ENCODE measurements at regions not wholly inside any gene's neighbourhood (a gene's known extent, or its start where the extent isn't known, plus 50 kb on each side); places are given as distances from the start of the nearest gene placed in this dataset.

DNA sequence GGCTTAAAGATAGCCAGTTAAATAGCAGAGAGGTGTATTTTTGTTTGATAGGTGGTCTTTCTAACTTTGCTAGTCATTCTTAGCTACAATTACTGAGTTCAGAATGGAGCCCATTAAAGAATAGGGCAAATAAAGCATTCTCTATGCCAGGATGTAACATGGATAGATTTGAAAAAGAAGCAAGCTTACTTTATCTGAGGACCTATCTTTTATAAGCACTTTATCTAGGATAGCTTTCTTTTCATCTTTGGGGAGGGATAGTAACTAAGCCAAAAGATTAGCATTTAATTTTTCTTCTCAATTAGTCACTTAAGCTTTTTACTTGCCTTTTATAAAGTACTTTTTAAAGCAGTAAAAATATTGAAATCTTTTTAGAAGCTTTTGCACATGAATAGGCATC lies 1148.0 kb upstream of the DIAPH2 start:
- Histone ChIP-seq H3K27ac (ENCODE audit: extremely low read length, insufficient read depth, low read length) (no peak overlapping the region), H3K4me2 (ENCODE audit: low read depth, low read length) (no peak overlapping the region), H3K9ac (ENCODE audit: insufficient read depth, low read depth, low read length) (no peak overlapping the region), H4K20me1 (ENCODE audit: insufficient read depth, low read length) (no peaks in the 10 kb centered on the region), H3K27me3 (ENCODE audit: control insufficient read depth in 1 of 2, insufficient read depth in 2 of 2, low read length in 2 of 2) (no peaks in the 10 kb centered on the region), H3K4me3 (replicated peaks in 1 of 3; ENCODE audit: insufficient read depth in 1 of 3, low read depth in 2 of 3, low read length in 3 of 3) (no peak overlapping the region), H3K4me1 (ENCODE audit: insufficient read depth, low read length) (no peaks in the 10 kb centered on the region), H3K79me2 (ENCODE audit: insufficient read depth, low read length) (no peaks in the 10 kb centered on the region), H3K9me3 (ENCODE audit: low read length) (no peaks in the 10 kb centered on the region), H3K36me3 (replicated peaks in 1 of 2; ENCODE audit: control insufficient read depth in 1 of 2, insufficient read depth in 2 of 2, low read length in 2 of 2) (no peaks in the 10 kb centered on the region), H2AFZ (ENCODE audit: low read length) (no peak overlapping the region)
- intact Hi-C loops (cut with micrococcal nuclease; ENCODE audit: unreplicated experiment) (no loop called here), in situ Hi-C loops (cut with HindIII; ENCODE audit: extremely low pct_ligation_motif_present, low pct_unique_long_range_greater_than_20kb) (no loop called here)
- no TSS peak for BruUV-seq (replicated peaks)
- FAIRE-seq (no peak), ATAC-seq (no peak), DNase-seq (ENCODE audit: low spot score) (no peak)
- TF ChIP-seq IRF2 (CRISPR knock-in tag; IDR thresholded peaks at IDR 0.05) (no peak), ZNF773 (CRISPR knock-in tag; IDR thresholded peaks at IDR 0.05; ENCODE audit: borderline replicate concordance) (no peak), STAG1 (CRISPR knock-in tag; IDR thresholded peaks at IDR 0.05) (no peak), ZNF720 (CRISPR knock-in tag; IDR thresholded peaks at IDR 0.05) (no peak), KLF12 (CRISPR knock-in tag; IDR thresholded peaks at IDR 0.05; ENCODE audit: borderline replicate concordance) (no peak), MLLT10 (CRISPR knock-in tag; IDR thresholded peaks at IDR 0.05) (no peak), ZIK1 (CRISPR knock-in tag; IDR thresholded peaks at IDR 0.05; ENCODE audit: borderline replicate concordance, low read depth) (no peak), ZNF816 (CRISPR knock-in tag; IDR thresholded peaks at IDR 0.05; ENCODE audit: borderline replicate concordance) (no peak), POLR2G (IDR thresholded peaks at IDR 0.05; ENCODE audit: low read depth, low read length) (no peak), CHD4 (IDR thresholded peaks at IDR 0.05; ENCODE audit: borderline replicate concordance, low read length) (no peak)
- TF ChIP-seq, protein P1, sequence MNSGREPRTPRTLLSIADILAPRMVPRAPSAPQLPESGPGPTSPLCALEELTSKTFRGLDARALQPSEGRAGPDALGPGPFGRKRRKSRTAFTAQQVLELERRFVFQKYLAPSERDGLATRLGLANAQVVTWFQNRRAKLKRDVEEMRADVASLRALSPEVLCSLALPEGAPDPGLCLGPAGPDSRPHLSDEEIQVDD (CRISPR knock-in tag; IDR thresholded peaks at IDR 0.05; ENCODE audit: borderline replicate concordance), result no peak
- TF ChIP-seq, protein P2, sequence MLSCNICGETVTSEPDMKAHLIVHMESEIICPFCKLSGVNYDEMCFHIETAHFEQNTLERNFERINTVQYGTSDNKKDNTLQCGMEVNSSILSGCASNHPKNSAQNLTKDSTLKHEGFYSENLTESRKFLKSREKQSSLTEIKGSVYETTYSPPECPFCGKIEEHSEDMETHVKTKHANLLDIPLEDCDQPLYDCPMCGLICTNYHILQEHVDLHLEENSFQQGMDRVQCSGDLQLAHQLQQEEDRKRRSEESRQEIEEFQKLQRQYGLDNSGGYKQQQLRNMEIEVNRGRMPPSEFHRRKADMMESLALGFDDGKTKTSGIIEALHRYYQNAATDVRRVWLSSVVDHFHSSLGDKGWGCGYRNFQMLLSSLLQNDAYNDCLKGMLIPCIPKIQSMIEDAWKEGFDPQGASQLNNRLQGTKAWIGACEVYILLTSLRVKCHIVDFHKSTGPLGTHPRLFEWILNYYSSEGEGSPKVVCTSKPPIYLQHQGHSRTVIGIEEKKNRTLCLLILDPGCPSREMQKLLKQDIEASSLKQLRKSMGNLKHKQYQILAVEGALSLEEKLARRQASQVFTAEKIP (CRISPR knock-in tag; IDR thresholded peaks at IDR 0.05; ENCODE audit: borderline replicate concordance), result no peak
- POLR2A ChIA-PET, result no interaction called here
- CTCF ChIA-PET (ENCODE audit: low intra/inter-chr PET ratio, low total read pairs), result no interaction called here

All from HepG2 (cell line).